GM21390 (cell line): ENCODE measurements at regions not wholly inside any gene's neighbourhood (a gene's known extent, or its start where the extent isn't known, plus 50 kb on each side); places are given as distances from the start of the nearest gene placed in this dataset.
"Not testable (repeated sequence)": the region's sequence is repeated elsewhere in the genome, so short reads cannot be mapped to it uniquely, and the experiment has no call there.

Source experiments
- ATAC-seq: cut with Tn5 transposase; IDR thresholded peaks from one replicate; pipeline ENCODE4 v1.9.1; 2021; ENCODE audit not compliant: unreplicated experiment

- no peak for ATAC-seq
Observed at GRCh38 chr17:74126179-74126900, 77.1 kb upstream of the RPL38 start.

GRCh38 chr17:74126959-74127358 is 76.5 kb upstream of the RPL38 start:
- no peak for ATAC-seq

- ATAC-seq: no peak
Observed at GRCh38 chr17:74128456-74129211, 74.8 kb upstream of the RPL38 start.

GRCh38 chr17:74129800-74130199 is 73.7 kb upstream of the RPL38 start:
- ATAC-seq: not testable (repeated sequence)

GRCh38 chr17:74130276-74130675 is 73.2 kb upstream of the RPL38 start:
- no peak for ATAC-seq

- ATAC-seq: no peak
Observed at GRCh38 chr17:74130841-74131240, 72.6 kb upstream of the RPL38 start.

- no peak for ATAC-seq
Observed at GRCh38 chr17:74132354-74132753, 71.1 kb upstream of the RPL38 start.

GRCh38 chr17:74133740-74134139 is 69.7 kb upstream of the RPL38 start:
- no peak for ATAC-seq

- ATAC-seq: not testable (repeated sequence)
Observed at GRCh38 chr17:74134234-74134633, 69.2 kb upstream of the RPL38 start.

- ATAC-seq: no peak
Observed at GRCh38 chr17:74134991-74135390, 68.5 kb upstream of the RPL38 start.

GRCh38 chr17:74135391-74136167 is 67.9 kb upstream of the RPL38 start:
- no peak for ATAC-seq

- ATAC-seq: no peak
Observed at GRCh38 chr17:74137416-74137815, 66.1 kb upstream of the RPL38 start.

- no peak for ATAC-seq
Observed at GRCh38 chr17:74139120-74139519, 64.4 kb upstream of the RPL38 start.

GRCh38 chr17:74140282-74140681 is 63.2 kb upstream of the RPL38 start:
- no peak for ATAC-seq

- ATAC-seq: no peak
Observed at GRCh38 chr17:74141612-74142011, 61.9 kb upstream of the RPL38 start.

- ATAC-seq: not testable (repeated sequence)
Observed at GRCh38 chr17:74143318-74143717, 60.2 kb upstream of the RPL38 start.

GRCh38 chr17:74145756-74146155 is 57.7 kb upstream of the RPL38 start:
- no peak for ATAC-seq

GRCh38 chr17:74146196-74146595 is 57.3 kb upstream of the RPL38 start:
- ATAC-seq: no peak

GRCh38 chr17:74147056-74147835 is 56.2 kb upstream of the RPL38 start:
- ATAC-seq: no peak

- ATAC-seq: no peak
Observed at GRCh38 chr17:74147966-74148365, 55.5 kb upstream of the RPL38 start.

- no peak for ATAC-seq
Observed at GRCh38 chr17:74148446-74148845, 55.0 kb upstream of the RPL38 start.
